ENCODE measurements at regions not wholly inside any gene's neighbourhood (a gene's known extent, or its start where the extent isn't known, plus 50 kb on each side); places are given as distances from the start of the nearest gene placed in this dataset.

- TF ChIP-seq EZH2phosphoT487 (IDR thresholded peaks at IDR 0.05; ENCODE audit: borderline replicate concordance, low read length) = no peak
- TF ChIP-seq CTCF (IDR thresholded peaks at IDR 0.05; ENCODE audit: low read depth, low read length, poor library complexity, severe bottlenecking) = no peak
Measured at GRCh38 chr4:165613581-165613980, 234.8 kb downstream of the CPE start.

All from DOHH2 (cell line).